ENCODE measurements at regions not wholly inside any gene's neighbourhood (a gene's known extent, or its start where the extent isn't known, plus 50 kb on each side); places are given as distances from the start of the nearest gene placed in this dataset.

DNA sequence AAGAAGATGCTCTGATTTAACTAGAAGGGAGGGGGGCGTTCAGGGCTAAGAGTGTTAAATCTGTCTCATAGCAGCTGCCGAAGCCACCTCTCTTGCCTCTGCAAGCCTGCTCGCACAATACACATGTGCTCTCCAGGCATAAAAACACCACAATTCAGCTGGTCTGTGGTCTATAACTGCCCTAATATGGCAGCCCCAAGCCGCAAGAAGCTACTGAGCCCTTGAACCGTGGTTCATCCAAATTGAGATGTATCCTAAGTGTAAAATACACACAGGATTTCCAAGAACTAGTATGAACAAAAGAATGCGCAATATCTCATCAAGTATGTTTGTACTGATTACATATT is 70.8 kb upstream of the FGFR2 start:
- TF ChIP-seq, protein P1, sequence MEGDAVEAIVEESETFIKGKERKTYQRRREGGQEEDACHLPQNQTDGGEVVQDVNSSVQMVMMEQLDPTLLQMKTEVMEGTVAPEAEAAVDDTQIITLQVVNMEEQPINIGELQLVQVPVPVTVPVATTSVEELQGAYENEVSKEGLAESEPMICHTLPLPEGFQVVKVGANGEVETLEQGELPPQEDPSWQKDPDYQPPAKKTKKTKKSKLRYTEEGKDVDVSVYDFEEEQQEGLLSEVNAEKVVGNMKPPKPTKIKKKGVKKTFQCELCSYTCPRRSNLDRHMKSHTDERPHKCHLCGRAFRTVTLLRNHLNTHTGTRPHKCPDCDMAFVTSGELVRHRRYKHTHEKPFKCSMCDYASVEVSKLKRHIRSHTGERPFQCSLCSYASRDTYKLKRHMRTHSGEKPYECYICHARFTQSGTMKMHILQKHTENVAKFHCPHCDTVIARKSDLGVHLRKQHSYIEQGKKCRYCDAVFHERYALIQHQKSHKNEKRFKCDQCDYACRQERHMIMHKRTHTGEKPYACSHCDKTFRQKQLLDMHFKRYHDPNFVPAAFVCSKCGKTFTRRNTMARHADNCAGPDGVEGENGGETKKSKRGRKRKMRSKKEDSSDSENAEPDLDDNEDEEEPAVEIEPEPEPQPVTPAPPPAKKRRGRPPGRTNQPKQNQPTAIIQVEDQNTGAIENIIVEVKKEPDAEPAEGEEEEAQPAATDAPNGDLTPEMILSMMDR (IDR thresholded peaks at IDR 0.05; ENCODE audit: insufficient read depth, low read depth, low read length) = no peak
- TF ChIP-seq EZH2 (IDR thresholded peaks at IDR 0.05; ENCODE audit: insufficient read depth, low read length) = no peak

All from astrocyte (in vitro differentiated cells and primary cell).